Keratinocyte (primary cell): ENCODE measurements at regions not wholly inside any gene's neighbourhood (a gene's known extent, or its start where the extent isn't known, plus 50 kb on each side); places are given as distances from the start of the nearest gene placed in this dataset.

Experiments
- EZH2 ChIP-seq: IDR thresholded peaks from one replicate; pipeline ENCODE4 v1.6.1; 2012; ENCODE audit warnings: inconsistent platforms, mild to moderate bottlenecking, low read length, moderate library complexity
- TF ChIP-seq, protein P1 (sequence below), 3 experiments: IDR thresholded peaks in 1 of 3; conservative IDR thresholded peaks in 1 of 3; optimal IDR thresholded peaks in 1 of 3; 2 replicates in 2 of 3; 3 replicates in 1 of 3; pipeline versions ENCODE3 to v1.5.1; 2011; ENCODE audit warnings: low read length in 3 of 3, mild to moderate bottlenecking in 3 of 3, moderate library complexity in 2 of 3, control low read depth in 1 of 3, inconsistent platforms in 1 of 3; ENCODE audit not compliant: insufficient read depth in 2 of 3; ENCODE audit errors: extremely low read depth in 1 of 3

DNA sequence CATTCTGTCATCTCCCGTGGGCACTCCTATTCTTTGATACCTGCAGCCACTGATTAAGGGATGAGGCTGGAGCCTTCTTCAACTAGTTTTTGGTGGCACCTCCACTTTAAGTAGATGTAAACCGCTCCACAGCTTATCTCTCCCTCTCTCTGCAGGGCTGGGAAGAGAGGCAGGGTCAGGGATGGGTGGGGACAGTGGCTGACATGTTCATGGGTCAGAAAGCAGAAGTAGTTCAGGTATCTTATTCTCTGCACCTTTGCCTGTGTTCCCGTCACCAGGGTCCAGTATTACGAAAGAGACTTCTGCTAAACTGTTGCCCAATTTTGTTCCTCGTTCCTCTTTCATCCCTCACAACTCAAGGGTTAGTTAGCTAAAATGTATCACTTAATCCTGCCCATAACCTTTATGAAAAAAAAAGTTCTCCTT, 51.7 kb upstream of the EDEM3 start:
- TF ChIP-seq, protein P1, sequence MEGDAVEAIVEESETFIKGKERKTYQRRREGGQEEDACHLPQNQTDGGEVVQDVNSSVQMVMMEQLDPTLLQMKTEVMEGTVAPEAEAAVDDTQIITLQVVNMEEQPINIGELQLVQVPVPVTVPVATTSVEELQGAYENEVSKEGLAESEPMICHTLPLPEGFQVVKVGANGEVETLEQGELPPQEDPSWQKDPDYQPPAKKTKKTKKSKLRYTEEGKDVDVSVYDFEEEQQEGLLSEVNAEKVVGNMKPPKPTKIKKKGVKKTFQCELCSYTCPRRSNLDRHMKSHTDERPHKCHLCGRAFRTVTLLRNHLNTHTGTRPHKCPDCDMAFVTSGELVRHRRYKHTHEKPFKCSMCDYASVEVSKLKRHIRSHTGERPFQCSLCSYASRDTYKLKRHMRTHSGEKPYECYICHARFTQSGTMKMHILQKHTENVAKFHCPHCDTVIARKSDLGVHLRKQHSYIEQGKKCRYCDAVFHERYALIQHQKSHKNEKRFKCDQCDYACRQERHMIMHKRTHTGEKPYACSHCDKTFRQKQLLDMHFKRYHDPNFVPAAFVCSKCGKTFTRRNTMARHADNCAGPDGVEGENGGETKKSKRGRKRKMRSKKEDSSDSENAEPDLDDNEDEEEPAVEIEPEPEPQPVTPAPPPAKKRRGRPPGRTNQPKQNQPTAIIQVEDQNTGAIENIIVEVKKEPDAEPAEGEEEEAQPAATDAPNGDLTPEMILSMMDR (optimal IDR thresholded peaks at IDR 0.05 in 1 of 3, IDR thresholded peaks at IDR 0.05 in 1 of 3, conservative IDR thresholded peaks at IDR 0.05 in 1 of 3; ENCODE audit: extremely low read depth in 1 of 3, insufficient read depth in 2 of 3, low read length in 3 of 3) = no peak
- TF ChIP-seq EZH2 = no peak
